ENCODE measurements at regions not wholly inside any gene's neighbourhood (a gene's known extent, or its start where the extent isn't known, plus 50 kb on each side); places are given as distances from the start of the nearest gene placed in this dataset.

- ChIA-PET POLR2A (ENCODE audit: partially characterized antibody) (no interaction called here), CTCF (ENCODE audit: partially characterized antibody) (interaction anchor here (1.2 to 1.3 kb wide), 2 partner anchors 15 to 24 kb away, joined by 3 to 4 read pairs; no protein-coding TSS in a partner anchor)
- H3K27me3 ChIP-seq (replicated peaks in 1 of 4; ENCODE audit: control insufficient read depth in 3 of 4, extremely low read depth in 1 of 4, insufficient read depth in 3 of 4, low read length in 3 of 4), result no peaks in the 10 kb centered on the region
- no peak overlapping the region for H3K4ac ChIP-seq (replicated peaks; ENCODE audit: insufficient read length, low read depth, low read length)
- no peak for DNase-seq (ENCODE audit: low read depth in 1 of 2, low spot score in 2 of 2)
- no peaks in the 10 kb centered on the region for H3K79me2 ChIP-seq (ENCODE audit: control insufficient read depth in 1 of 2, insufficient read depth in 2 of 2, low read length in 2 of 2)
- H3K9ac ChIP-seq (replicated peaks in 1 of 4; ENCODE audit: extremely low read depth in 1 of 4, low read depth in 3 of 4, low read length in 3 of 4), result no peak overlapping the region
- H3K79me1 ChIP-seq (ENCODE audit: low read depth, low read length), result no peaks in the 10 kb centered on the region
- no peak for TF ChIP-seq MAFK (IDR thresholded peaks at IDR 0.05; ENCODE audit: low read depth, low read length)
- no peak for TF ChIP-seq BACH1 (IDR thresholded peaks at IDR 0.05; ENCODE audit: low read length)
- no peak for TF ChIP-seq ATF2 (IDR thresholded peaks at IDR 0.05; ENCODE audit: low read length)
- TF ChIP-seq SIRT6 (IDR thresholded peaks at IDR 0.05; ENCODE audit: low read length), result no peak
- no peak for TF ChIP-seq RNF2 (IDR thresholded peaks at IDR 0.05; ENCODE audit: borderline replicate concordance, low read depth, low read length, missing control alignments, poor library complexity, severe bottlenecking)
- no peak for TF ChIP-seq EZH2 (IDR thresholded peaks at IDR 0.05; ENCODE audit: low read depth, low read length, severe bottlenecking)
- TF ChIP-seq POLR2A (IDR thresholded peaks at IDR 0.05; ENCODE audit: control extremely low read depth in 1 of 2, low read depth in 2 of 2, low read length in 2 of 2), result no peak
- TF ChIP-seq EGR1 (IDR thresholded peaks at IDR 0.05; ENCODE audit: borderline replicate concordance, low read depth, low read length), result no peak
- no peak for TF ChIP-seq SRF (IDR thresholded peaks at IDR 0.05; ENCODE audit: low read depth, low read length)
- TF ChIP-seq YY1 (IDR thresholded peaks at IDR 0.05; ENCODE audit: low read depth, low read length), result no peak
- 93% methylated on average over 1 of the region's 1 CpG; no CpG with 5 or more reads in 1 of the 2 experiments for WGBS, 2 experiments (ENCODE audit: extremely low coverage in 1 of 2, insufficient coverage in 1 of 2, insufficient read length in 1 of 2, insufficient replicate concordance in 2 of 2, low coverage in 1 of 2, low lambda C conversion rate in 2 of 2, missing lambda C conversion rate in 1 of 2)
- no peak overlapping the region for H2BK20ac ChIP-seq (ENCODE audit: low read length)
- no peak overlapping the region for H4K8ac ChIP-seq (ENCODE audit: extremely low read depth, insufficient read depth, low read length)
- no peaks in the 10 kb centered on the region for H3K36me3 ChIP-seq (ENCODE audit: control insufficient read depth in 2 of 4, insufficient read depth in 4 of 4, low read length in 3 of 4)
- no peak overlapping the region for H3K27ac ChIP-seq (ENCODE audit: low read depth, low read length)
- H3K4me1 ChIP-seq (replicated peaks in 1 of 4; ENCODE audit: control insufficient read depth in 3 of 4, insufficient read depth in 4 of 4, low read length in 3 of 4), result no peaks in the 10 kb centered on the region
- no peak overlapping the region for H4K5ac ChIP-seq (ENCODE audit: insufficient read length, low read depth, low read length)
- no peak overlapping the region for H4K91ac ChIP-seq (replicated peaks; ENCODE audit: insufficient read length, low read length)
- H3K9me3 ChIP-seq (ENCODE audit: insufficient read depth in 2 of 2, low read depth in 1 of 2, low read length in 1 of 2), result no peaks in the 10 kb centered on the region
- no peaks in the 10 kb centered on the region for H4K20me1 ChIP-seq (replicated peaks in 1 of 2; ENCODE audit: control insufficient read depth in 1 of 2, insufficient read depth in 2 of 2, low read length in 2 of 2)
- no peak overlapping the region for H3K23ac ChIP-seq (ENCODE audit: insufficient read length)
- no peak overlapping the region for H2BK5ac ChIP-seq (ENCODE audit: low read depth, low read length)
- H3K56ac ChIP-seq (replicated peaks; ENCODE audit: insufficient read length, low read depth, low read length), result no peak overlapping the region
- no peak overlapping the region for H3K4me2 ChIP-seq (ENCODE audit: insufficient read depth in 1 of 2, low read depth in 2 of 2, low read length in 2 of 2)
- H2AFZ ChIP-seq (ENCODE audit: low read length), result no peak overlapping the region
- H3K23me2 ChIP-seq (ENCODE audit: low read depth, low read length), result no peaks in the 10 kb centered on the region
- no peak overlapping the region for H3K4me3 ChIP-seq (ENCODE audit: extremely low read depth in 1 of 4, insufficient read depth in 2 of 4, low read depth in 3 of 4, low read length in 4 of 4)
- H2AK5ac ChIP-seq (ENCODE audit: low read depth, low read length), result no peak overlapping the region
- no peak overlapping the region for H2BK120ac ChIP-seq (replicated peaks; ENCODE audit: low read depth, low read length)
- no peak overlapping the region for H3K18ac ChIP-seq (ENCODE audit: extremely low read depth, low read length)
- no peak overlapping the region for H2BK15ac ChIP-seq (ENCODE audit: low read length)
- no peak overlapping the region for H3K14ac ChIP-seq (ENCODE audit: insufficient read length)
- no peak overlapping the region for H2BK12ac ChIP-seq (ENCODE audit: low read depth, low read length)
- no peak for FAIRE-seq
These were observed 141.3 kb downstream of the RAB11FIP2 start for GRCh38 chr10:117905404-117905803.

All from H1 (cell line).